ENCODE measurements at regions not wholly inside any gene's neighbourhood (a gene's known extent, or its start where the extent isn't known, plus 50 kb on each side); places are given as distances from the start of the nearest gene placed in this dataset.
A peak's percentile ranks its signal among the peaks of the same experiment; 100 is the strongest.

DNA sequence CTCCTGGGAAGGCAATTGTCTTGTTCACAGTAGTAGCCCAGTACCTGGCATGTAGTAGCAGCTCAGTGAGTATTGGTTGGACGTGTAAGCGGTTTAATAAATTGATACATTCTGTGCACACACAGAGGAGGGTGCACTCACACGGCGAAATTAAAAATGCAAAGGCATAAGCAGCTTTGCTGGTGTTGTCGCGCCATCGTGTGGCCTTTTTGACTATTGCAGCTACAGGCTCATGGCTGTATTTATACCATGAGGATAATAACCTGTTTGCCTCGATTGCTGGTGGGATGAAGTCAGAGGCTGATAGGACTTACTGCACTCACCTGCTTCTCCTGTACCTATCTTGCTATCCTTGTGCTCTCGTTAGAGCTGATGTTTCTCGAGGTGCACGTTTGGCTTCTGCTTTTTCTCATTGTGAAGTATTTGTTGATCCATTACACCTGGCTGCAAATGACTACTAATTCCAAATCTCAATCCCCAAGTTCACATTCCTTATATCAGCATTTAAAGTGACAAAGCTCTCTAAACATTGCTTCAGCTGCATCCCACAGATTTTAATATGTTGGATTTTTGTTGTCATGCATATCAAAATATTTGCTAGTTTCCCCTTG, 61.5 kb downstream of the TBXT start:
- no peak overlapping the region for H2AFZ ChIP-seq (ENCODE audit: low read depth, low read length, severe bottlenecking)
- no peaks in the 10 kb centered on the region for H4K20me1 ChIP-seq (ENCODE audit: low read depth, low read length)
- H3K4me3 ChIP-seq (ENCODE audit: insufficient read depth, low read length, poor library complexity, severe bottlenecking): no peak overlapping the region
- no peaks in the 10 kb centered on the region for H3K79me2 ChIP-seq (ENCODE audit: insufficient read depth, low read length)
- H3K36me3 ChIP-seq (ENCODE audit: low read length): no peaks in the 10 kb centered on the region
- no peak overlapping the region for H3K4me2 ChIP-seq (ENCODE audit: low read depth, low read length, poor library complexity, severe bottlenecking)
- H3K27me3 ChIP-seq (ENCODE audit: low read length): no peaks in the 10 kb centered on the region
- H3F3A ChIP-seq (ENCODE audit: insufficient read depth): no peaks in the 10 kb centered on the region
- H3K9me2 ChIP-seq (replicated peaks; ENCODE audit: insufficient read depth, low read length): no peaks in the 10 kb centered on the region
- TF ChIP-seq EZH2phosphoT487 (conservative IDR thresholded peaks at IDR 0.05; ENCODE audit: low read length): no peak
- TF ChIP-seq, protein P1, sequence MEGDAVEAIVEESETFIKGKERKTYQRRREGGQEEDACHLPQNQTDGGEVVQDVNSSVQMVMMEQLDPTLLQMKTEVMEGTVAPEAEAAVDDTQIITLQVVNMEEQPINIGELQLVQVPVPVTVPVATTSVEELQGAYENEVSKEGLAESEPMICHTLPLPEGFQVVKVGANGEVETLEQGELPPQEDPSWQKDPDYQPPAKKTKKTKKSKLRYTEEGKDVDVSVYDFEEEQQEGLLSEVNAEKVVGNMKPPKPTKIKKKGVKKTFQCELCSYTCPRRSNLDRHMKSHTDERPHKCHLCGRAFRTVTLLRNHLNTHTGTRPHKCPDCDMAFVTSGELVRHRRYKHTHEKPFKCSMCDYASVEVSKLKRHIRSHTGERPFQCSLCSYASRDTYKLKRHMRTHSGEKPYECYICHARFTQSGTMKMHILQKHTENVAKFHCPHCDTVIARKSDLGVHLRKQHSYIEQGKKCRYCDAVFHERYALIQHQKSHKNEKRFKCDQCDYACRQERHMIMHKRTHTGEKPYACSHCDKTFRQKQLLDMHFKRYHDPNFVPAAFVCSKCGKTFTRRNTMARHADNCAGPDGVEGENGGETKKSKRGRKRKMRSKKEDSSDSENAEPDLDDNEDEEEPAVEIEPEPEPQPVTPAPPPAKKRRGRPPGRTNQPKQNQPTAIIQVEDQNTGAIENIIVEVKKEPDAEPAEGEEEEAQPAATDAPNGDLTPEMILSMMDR (IDR thresholded peaks at IDR 0.05; ENCODE audit: insufficient read depth, low read length, poor library complexity, severe bottlenecking): peak; percentile 88
- H3K9ac ChIP-seq (ENCODE audit: low read length): no peak overlapping the region
- H3K9me3 ChIP-seq (ENCODE audit: insufficient read depth, low read length): 0 out of 2 replicates have a peak, but pooled peaks cover 9% of the 10 kb centered on the region
- H3K27ac ChIP-seq (ENCODE audit: low read depth, low read length): no peak overlapping the region

DNA sequence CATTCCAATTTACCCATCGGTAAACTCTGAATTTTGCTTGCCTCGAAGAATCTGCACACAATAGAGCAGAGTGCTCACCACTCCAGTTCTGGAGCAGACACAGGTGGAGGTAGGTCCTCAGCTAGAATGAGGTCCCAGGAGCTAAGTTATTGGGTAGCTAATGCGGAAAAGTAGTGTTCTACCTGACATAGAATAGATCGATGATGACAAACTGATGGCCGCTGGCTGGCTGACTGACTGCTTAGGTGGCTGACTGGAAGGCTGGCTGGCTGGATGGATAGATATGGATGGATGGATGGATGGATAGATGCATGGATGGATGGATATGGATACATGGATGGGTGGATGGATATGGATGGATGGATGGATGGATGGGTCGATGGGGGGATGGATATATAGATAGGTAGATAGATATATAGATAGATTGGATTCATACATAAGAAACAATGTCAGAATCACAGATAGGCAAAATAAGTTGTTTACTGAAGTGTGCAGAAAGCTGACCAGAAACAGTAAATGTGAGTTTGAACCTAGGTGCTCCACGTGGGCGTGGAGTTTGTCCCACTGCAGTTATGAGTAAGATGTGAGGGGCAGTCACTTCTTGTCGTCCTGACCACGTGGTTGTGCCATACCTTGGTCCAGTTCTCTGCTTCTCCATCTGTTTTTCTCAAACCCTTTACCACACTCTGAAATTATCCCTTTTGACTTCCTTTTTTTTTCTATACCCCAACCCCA, 62.1 kb downstream of the TBXT start:
- Histone ChIP-seq H3K79me2 (ENCODE audit: insufficient read depth, low read length) (no peaks in the 10 kb centered on the region), H3K36me3 (ENCODE audit: low read length) (no peaks in the 10 kb centered on the region), H3K9me2 (replicated peaks; ENCODE audit: insufficient read depth, low read length) (no peaks in the 10 kb centered on the region), H4K20me1 (ENCODE audit: low read depth, low read length) (no peaks in the 10 kb centered on the region), H3K27me3 (ENCODE audit: low read length) (no peaks in the 10 kb centered on the region), H3K4me3 (ENCODE audit: insufficient read depth, low read length, poor library complexity, severe bottlenecking) (no peak overlapping the region), H3K27ac (ENCODE audit: low read depth, low read length) (no peak overlapping the region), H3F3A (ENCODE audit: insufficient read depth) (no peaks in the 10 kb centered on the region), H3K9me3 (ENCODE audit: insufficient read depth, low read length) (0 out of 2 replicates have a peak, but pooled peaks cover 9% of the 10 kb centered on the region), H3K9ac (ENCODE audit: low read length) (no peak overlapping the region), H2AFZ (ENCODE audit: low read depth, low read length, severe bottlenecking) (no peak overlapping the region), H3K4me2 (ENCODE audit: low read depth, low read length, poor library complexity, severe bottlenecking) (no peak overlapping the region)
- TF ChIP-seq, protein P1 (IDR thresholded peaks at IDR 0.05; ENCODE audit: insufficient read depth, low read length, poor library complexity, severe bottlenecking): no peak
- TF ChIP-seq EZH2phosphoT487 (conservative IDR thresholded peaks at IDR 0.05; ENCODE audit: low read length): no peak

DNA sequence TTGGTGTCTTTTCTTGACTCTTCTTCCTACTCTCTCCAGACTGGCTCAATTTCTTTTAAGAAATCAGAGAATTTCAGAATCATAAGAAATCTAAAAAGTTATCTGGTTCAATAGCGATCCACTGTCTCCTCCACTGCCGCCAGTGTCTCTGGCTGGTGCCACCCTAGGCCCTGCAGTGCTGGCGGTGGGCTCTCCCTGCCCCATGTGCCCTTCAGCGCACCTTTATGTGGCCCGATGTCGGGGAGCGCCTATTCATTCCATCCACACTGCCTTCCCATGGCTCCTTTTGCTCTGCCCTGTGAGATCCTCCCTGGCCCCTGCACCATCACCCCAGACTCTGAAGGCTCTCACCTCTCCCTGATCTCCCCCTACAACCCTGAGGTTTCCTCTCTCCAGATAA, 62.8 kb downstream of the TBXT start:
- Histone ChIP-seq H3F3A (ENCODE audit: insufficient read depth) (no peaks in the 10 kb centered on the region), H3K79me2 (ENCODE audit: insufficient read depth, low read length) (no peaks in the 10 kb centered on the region), H3K9me3 (ENCODE audit: insufficient read depth, low read length) (0 out of 2 replicates have a peak, but pooled peaks cover 9% of the 10 kb centered on the region), H4K20me1 (ENCODE audit: low read depth, low read length) (no peaks in the 10 kb centered on the region), H2AFZ (ENCODE audit: low read depth, low read length, severe bottlenecking) (no peak overlapping the region), H3K36me3 (ENCODE audit: low read length) (no peaks in the 10 kb centered on the region), H3K9me2 (replicated peaks; ENCODE audit: insufficient read depth, low read length) (no peaks in the 10 kb centered on the region), H3K27me3 (ENCODE audit: low read length) (no peaks in the 10 kb centered on the region), H3K9ac (ENCODE audit: low read length) (no peak overlapping the region), H3K4me3 (ENCODE audit: insufficient read depth, low read length, poor library complexity, severe bottlenecking) (no peak overlapping the region), H3K4me2 (ENCODE audit: low read depth, low read length, poor library complexity, severe bottlenecking) (no peak overlapping the region), H3K27ac (ENCODE audit: low read depth, low read length) (no peak overlapping the region)
- no peak for TF ChIP-seq EZH2phosphoT487 (conservative IDR thresholded peaks at IDR 0.05; ENCODE audit: low read length)
- TF ChIP-seq, protein P1 (IDR thresholded peaks at IDR 0.05; ENCODE audit: insufficient read depth, low read length, poor library complexity, severe bottlenecking): no peak

Data from SU-DHL-6 (cell line).